ENCODE measurements at regions not wholly inside any gene's neighbourhood (a gene's known extent, or its start where the extent isn't known, plus 50 kb on each side); places are given as distances from the start of the nearest gene placed in this dataset.

DNA sequence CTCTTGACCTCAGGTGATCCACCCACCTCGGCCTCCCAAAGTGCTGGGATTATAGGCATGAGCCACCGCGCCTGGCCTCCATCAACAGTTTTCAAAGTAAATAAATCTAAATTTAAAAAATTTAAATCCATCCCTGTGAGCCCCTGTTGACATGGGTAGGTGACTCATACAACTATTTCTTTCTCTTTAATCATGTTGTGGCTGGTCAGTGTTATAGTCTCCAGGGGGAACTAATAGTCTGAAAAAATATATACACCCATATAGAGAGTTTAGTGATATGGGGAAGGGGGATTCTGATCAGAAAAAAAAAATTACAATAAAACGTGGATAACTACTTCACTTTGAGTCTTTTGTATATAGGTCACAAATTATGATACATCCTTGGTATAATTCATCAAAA is 159.2 kb downstream of the ZNF608 start:
- Histone ChIP-seq H3K9me3 (replicated peaks; ENCODE audit: control insufficient read depth, low read depth, low read length) (peaks cover 5% of the 10 kb centered on the region), H3K27me3 (ENCODE audit: control insufficient read depth, insufficient read depth, low read length) (peaks cover 2% of the 10 kb centered on the region), H3K4me3 (ENCODE audit: low read length) (no peak overlapping the region), H3K36me3 (ENCODE audit: control insufficient read depth, insufficient read depth, low read length) (no peaks in the 10 kb centered on the region), H3K27ac (ENCODE audit: low read length) (no peak overlapping the region), H3K4me1 (ENCODE audit: control insufficient read depth, insufficient read depth, low read length) (no peaks in the 10 kb centered on the region)
- no peak for DNase-seq
- WGBS (ENCODE audit: insufficient coverage), result no CpG with 5 or more reads among the region's 4 CpGs

DNA sequence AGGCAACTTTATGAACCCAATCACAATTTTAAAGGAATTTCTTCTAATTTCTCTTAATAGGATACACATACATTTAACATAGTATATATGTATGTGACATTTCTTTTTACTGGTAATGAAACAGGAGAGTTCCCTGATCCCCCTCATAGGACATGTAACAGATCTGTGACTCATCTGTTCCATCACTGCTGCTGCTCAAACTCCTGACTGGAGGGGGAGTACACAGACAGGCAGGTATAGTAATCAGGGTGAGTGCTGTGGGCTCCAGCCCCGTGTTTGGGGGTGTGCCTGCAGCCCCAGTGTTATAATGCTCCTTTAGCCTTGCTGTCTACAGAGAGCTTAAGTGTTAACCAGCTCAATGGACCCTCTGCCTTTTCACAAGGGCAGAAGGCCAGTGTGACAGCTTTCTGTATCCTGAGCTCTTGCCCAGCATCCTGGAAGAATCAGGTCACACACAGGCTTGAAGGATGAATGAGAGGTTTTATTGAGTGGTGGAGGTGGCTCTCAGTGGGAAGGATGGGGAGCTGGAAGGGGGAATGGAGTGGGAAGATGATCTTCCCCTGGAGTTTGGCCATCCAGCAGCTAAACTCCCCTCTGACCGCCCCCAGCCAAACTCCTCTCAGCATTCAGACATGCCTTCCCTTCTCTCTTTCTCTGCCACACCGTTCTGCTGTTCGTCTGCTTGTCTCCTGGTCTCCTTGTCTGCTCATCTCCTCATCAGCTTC is 161.3 kb downstream of the ZNF608 start:
- WGBS (ENCODE audit: insufficient coverage), result no CpG with 5 or more reads among the region's 4 CpGs
- DNase-seq, result no peak
- H3K27me3 ChIP-seq (ENCODE audit: control insufficient read depth, insufficient read depth, low read length), result no peaks in the 10 kb centered on the region

DNA sequence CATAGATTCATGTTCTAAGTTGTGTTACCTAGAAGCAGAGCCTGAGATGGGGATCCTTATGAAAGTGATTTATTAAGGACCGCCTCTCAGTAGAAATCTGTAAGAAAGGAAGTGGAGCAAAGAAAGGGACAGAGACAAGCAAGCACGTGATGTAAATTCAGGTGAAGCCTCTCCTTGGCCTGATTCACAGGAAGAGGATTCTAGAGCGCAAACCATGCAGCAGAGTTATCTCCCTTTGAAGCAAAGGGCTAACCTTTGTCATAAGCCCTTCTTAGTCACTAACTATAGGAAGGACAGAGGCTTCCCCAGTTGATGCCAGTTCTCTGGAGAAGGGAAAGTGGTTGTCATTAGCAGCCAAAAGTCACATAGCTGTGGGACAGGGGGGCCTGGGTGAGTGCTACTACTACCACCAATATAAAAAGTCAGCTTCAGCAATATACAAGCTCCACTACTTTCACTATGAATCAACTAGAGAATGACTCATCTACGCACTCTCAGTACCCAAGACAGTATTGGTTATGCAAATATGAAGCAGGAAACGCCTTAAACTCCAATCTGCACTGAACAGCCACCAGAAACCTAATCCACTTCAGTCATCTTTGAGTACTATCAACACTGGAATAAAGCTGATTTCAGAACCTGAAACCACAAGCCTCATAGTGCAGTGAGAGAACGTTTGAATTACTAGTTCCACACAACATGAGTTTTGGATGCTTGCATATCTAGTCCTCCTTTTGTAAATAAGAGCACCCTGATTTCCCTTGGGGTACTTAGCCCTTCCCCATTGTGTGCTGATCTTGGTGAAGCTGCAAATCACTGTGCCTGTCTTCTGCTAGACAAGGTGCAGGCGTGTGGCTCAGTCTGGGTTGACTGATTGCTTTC is 162.7 kb downstream of the ZNF608 start:
- Histone ChIP-seq H3K27ac (ENCODE audit: low read length) (no peak overlapping the region), H3K27me3 (ENCODE audit: control insufficient read depth, insufficient read depth, low read length) (no peaks in the 10 kb centered on the region), H3K9me3 (replicated peaks; ENCODE audit: control insufficient read depth, low read depth, low read length) (peaks cover 5% of the 10 kb centered on the region), H3K4me3 (ENCODE audit: low read length) (no peak overlapping the region), H3K4me1 (ENCODE audit: control insufficient read depth, insufficient read depth, low read length) (no peaks in the 10 kb centered on the region), H3K36me3 (ENCODE audit: control insufficient read depth, insufficient read depth, low read length) (no peaks in the 10 kb centered on the region)
- no peak for DNase-seq
- WGBS (ENCODE audit: insufficient coverage), result 90% methylated on average over 2 of the region's 7 CpGs

More for the DNA sequence above, 161.3 kb downstream of the ZNF608 start:
- no peaks in the 10 kb centered on the region for H3K36me3 ChIP-seq (ENCODE audit: control insufficient read depth, insufficient read depth, low read length)
- H3K4me3 ChIP-seq (ENCODE audit: low read length), result no peak overlapping the region
- H3K9me3 ChIP-seq (replicated peaks; ENCODE audit: control insufficient read depth, low read depth, low read length), result peaks cover 5% of the 10 kb centered on the region
- no peaks in the 10 kb centered on the region for H3K4me1 ChIP-seq (ENCODE audit: control insufficient read depth, insufficient read depth, low read length)
- H3K27ac ChIP-seq (ENCODE audit: low read length), result no peak overlapping the region

DNA sequence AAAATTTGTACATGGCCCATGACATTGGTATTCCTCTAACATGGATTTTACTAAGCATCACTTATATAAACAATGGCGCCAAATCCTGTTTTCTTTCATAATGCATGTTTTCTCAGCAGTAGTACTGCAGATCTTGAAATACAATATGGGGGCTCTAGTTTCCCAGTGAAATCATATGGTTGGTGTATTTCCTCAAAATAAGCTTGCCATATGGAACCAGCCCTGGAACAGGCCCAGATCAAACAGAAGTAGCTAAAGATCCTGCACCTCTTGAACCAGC is 163.9 kb downstream of the ZNF608 start:
- no CpG with 5 or more reads among the region's 1 CpG for WGBS (ENCODE audit: insufficient coverage)
- no peak overlapping the region for H3K27ac ChIP-seq (ENCODE audit: low read length)
- DNase-seq, result no peak
- H3K4me1 ChIP-seq (ENCODE audit: control insufficient read depth, insufficient read depth, low read length), result no peaks in the 10 kb centered on the region
- H3K9me3 ChIP-seq (replicated peaks; ENCODE audit: control insufficient read depth, low read depth, low read length), result peaks cover 5% of the 10 kb centered on the region
- H3K27me3 ChIP-seq (ENCODE audit: control insufficient read depth, insufficient read depth, low read length), result no peaks in the 10 kb centered on the region
- H3K4me3 ChIP-seq (ENCODE audit: low read length), result no peak overlapping the region
- no peaks in the 10 kb centered on the region for H3K36me3 ChIP-seq (ENCODE audit: control insufficient read depth, insufficient read depth, low read length)

DNA sequence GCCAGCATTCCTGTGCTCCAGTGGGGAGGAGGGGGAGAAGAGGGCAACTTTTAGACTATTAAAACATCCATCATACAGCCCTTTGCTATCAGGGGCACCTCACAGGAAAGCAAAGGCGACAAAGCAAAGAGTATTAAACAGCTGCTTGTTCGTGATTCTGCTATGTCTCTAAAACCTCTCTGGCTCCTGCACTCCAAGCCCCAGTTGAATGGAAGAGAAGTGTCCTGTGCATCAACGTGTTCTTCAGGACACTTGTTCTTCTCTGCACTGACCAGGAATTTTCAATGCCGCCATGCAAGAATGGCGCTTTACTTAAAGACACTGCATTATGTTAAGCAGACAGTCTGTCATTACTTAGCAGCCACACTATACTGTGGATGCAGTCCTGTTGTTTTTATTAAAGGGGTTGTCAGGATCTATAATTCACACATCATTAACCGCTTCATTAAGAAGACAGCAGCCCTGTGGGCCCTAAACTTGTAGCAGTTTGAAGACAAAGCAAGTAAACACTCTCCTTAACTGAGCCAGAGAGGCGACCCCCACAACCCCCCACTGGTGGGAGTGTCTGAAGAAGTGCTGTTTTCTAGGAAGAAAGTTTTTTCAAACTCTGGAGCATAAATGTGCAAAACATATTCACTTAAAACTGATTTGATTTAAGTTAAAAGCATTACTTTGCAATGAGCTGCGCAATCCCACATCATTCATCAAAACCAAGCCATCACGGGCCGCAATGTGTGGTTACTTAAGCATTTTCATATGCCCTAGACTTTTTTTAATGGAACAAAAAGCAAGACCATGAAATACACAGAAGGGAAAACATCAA is 164.5 kb downstream of the ZNF608 start:
- Histone ChIP-seq H3K9me3 (replicated peaks; ENCODE audit: control insufficient read depth, low read depth, low read length) (peaks cover 5% of the 10 kb centered on the region), H3K27me3 (ENCODE audit: control insufficient read depth, insufficient read depth, low read length) (no peaks in the 10 kb centered on the region), H3K4me3 (ENCODE audit: low read length) (no peak overlapping the region), H3K36me3 (ENCODE audit: control insufficient read depth, insufficient read depth, low read length) (no peaks in the 10 kb centered on the region), H3K27ac (ENCODE audit: low read length) (no peak overlapping the region), H3K4me1 (ENCODE audit: control insufficient read depth, insufficient read depth, low read length) (no peaks in the 10 kb centered on the region)
- 57% methylated on average over 4 of the region's 10 CpGs for WGBS (ENCODE audit: insufficient coverage)
- no peak for DNase-seq

DNA sequence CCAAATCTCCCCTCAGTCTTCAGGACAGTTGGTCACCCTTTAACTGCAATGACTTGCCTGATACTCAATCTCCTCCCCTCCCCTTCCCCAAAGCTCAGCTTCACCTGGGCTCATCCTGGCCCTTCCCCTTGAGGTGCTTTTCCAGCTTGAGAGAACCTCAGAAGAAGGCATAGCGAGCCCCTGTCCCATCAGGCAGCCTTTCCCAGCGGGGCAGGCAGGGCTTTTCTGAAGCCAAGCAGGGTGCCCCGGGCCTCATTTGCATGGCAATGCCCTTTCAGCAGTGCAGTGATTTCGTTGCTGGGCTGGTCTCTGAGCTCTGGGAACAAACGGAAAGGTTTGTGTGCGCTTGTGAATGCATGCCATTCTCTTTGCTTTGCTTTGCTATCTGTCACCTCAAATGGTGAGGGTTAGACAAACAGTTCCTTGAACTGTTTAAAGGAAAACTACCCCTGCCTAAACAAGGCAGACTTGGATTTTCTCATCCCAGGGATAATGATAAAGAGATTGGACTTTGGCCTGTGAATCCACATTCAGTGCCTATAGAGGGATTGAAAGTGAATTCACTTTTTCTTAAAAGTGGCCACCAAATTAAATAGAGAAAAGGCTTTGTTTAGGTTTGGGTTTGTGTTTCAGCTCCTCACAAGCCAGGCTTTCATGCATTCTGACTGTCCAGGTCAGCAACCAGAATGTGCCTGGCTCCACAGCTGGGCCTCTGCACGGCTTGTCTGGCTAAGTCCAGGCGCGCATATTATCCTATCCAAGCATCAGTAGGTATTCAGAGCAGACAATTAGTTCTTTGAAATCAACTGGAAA is 165.3 kb downstream of the ZNF608 start:
- no peak for DNase-seq
- WGBS (ENCODE audit: insufficient coverage), result 63% methylated on average over 5 of the region's 9 CpGs
- H3K36me3 ChIP-seq (ENCODE audit: control insufficient read depth, insufficient read depth, low read length), result no peaks in the 10 kb centered on the region
- H3K27ac ChIP-seq (ENCODE audit: low read length), result no peak overlapping the region
- H3K4me1 ChIP-seq (ENCODE audit: control insufficient read depth, insufficient read depth, low read length), result no peaks in the 10 kb centered on the region
- H3K27me3 ChIP-seq (ENCODE audit: control insufficient read depth, insufficient read depth, low read length), result no peaks in the 10 kb centered on the region
- H3K9me3 ChIP-seq (replicated peaks; ENCODE audit: control insufficient read depth, low read depth, low read length), result peaks cover 5% of the 10 kb centered on the region
- no peak overlapping the region for H3K4me3 ChIP-seq (ENCODE audit: low read length)

DNA sequence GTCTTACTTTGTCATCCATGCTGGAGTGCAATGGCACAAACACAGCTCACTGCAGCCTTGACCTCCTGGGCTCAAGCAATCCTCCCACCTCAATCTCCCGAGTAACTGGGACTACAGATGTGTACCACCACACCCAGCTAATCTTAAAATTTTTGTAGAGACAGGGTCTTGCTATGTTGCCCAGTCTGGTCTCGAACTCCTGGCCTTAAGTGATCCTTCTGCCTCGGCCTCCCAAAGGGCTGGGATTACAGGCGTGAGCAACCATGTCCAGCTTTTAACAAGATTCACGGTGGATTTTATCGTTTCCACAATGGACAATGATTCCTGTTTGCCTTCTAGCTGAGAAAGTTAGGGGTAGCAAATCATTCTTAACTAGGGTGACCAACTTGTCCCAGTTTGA is 165.9 kb downstream of the ZNF608 start:
- 90% methylated on average over 5 of the region's 6 CpGs for WGBS (ENCODE audit: insufficient coverage)
- no peaks in the 10 kb centered on the region for H3K36me3 ChIP-seq (ENCODE audit: control insufficient read depth, insufficient read depth, low read length)
- H3K27ac ChIP-seq (ENCODE audit: low read length), result no peak overlapping the region
- no peak for DNase-seq
- no peaks in the 10 kb centered on the region for H3K4me1 ChIP-seq (ENCODE audit: control insufficient read depth, insufficient read depth, low read length)
- H3K27me3 ChIP-seq (ENCODE audit: control insufficient read depth, insufficient read depth, low read length), result no peaks in the 10 kb centered on the region
- peaks cover 5% of the 10 kb centered on the region for H3K9me3 ChIP-seq (replicated peaks; ENCODE audit: control insufficient read depth, low read depth, low read length)
- H3K4me3 ChIP-seq (ENCODE audit: low read length), result no peak overlapping the region

DNA sequence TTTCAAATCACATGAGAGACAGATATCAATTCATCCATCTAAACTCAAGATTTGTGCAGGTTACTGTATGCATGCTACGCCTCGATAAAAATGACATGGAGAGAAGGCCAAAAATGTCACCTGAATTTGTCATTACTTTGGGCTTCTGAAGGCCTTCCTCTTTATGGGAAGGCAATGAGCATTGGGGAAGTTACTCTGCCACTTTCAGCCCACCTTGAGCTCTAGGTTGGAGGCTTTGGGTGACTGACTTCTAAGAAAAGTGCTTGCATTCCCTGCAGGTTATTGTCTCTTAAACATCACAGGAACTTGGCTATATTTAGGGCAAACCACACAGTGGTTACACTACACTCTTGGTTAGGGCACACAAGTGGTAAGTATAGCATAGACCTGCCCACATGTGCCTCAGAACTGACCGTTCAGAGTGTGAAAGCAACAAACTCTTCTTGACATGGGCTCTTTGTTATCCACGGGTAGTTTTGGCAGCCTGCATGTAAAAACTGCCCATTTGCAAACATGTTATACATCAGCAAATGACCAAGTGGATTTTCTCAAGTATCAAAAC is 169.5 kb downstream of the ZNF608 start:
- Histone ChIP-seq H3K4me1 (ENCODE audit: control insufficient read depth, insufficient read depth, low read length) (no peaks in the 10 kb centered on the region), H3K27ac (ENCODE audit: low read length) (no peak overlapping the region), H3K27me3 (ENCODE audit: control insufficient read depth, insufficient read depth, low read length) (no peaks in the 10 kb centered on the region), H3K9me3 (replicated peaks; ENCODE audit: control insufficient read depth, low read depth, low read length) (no peaks in the 10 kb centered on the region), H3K4me3 (ENCODE audit: low read length) (no peak overlapping the region), H3K36me3 (ENCODE audit: control insufficient read depth, insufficient read depth, low read length) (no peaks in the 10 kb centered on the region)
- 44% methylated on average over 2 of the region's 4 CpGs for WGBS (ENCODE audit: insufficient coverage)
- DNase-seq, result no peak

DNA sequence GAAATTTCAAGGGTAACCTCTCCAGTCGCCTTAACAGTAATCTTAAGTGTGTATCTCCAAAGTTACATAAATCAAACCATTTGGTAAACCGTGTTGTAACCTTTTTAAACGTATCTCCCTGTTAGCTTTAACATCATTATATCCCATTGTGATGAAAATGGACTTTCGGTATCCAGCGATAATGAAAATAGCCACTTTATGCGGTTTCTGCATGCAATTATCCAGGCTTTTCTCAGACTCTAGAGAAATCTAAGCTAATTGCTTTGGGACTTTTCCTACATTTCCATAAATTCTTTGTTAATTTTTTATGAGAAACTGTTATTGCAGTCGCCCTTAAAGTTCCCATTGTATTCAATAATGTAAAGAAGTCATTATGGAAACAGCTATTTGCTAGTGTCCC is 170.7 kb downstream of the ZNF608 start:
- no peaks in the 10 kb centered on the region for H3K9me3 ChIP-seq (replicated peaks; ENCODE audit: control insufficient read depth, low read depth, low read length)
- no peaks in the 10 kb centered on the region for H3K36me3 ChIP-seq (ENCODE audit: control insufficient read depth, insufficient read depth, low read length)
- WGBS (ENCODE audit: insufficient coverage), result 100% methylated on average over 1 of the region's 7 CpGs

More for the DNA sequence above, 170.7 kb downstream of the ZNF608 start:
- Histone ChIP-seq H3K27me3 (ENCODE audit: control insufficient read depth, insufficient read depth, low read length) (no peaks in the 10 kb centered on the region), H3K27ac (ENCODE audit: low read length) (no peak overlapping the region), H3K4me3 (ENCODE audit: low read length) (no peak overlapping the region), H3K4me1 (ENCODE audit: control insufficient read depth, insufficient read depth, low read length) (no peaks in the 10 kb centered on the region)
- no peak for DNase-seq

Measured in muscle of leg (tissue), 3 donors.